Loucy (cell line): ENCODE measurements at regions not wholly inside any gene's neighbourhood (a gene's known extent, or its start where the extent isn't known, plus 50 kb on each side); places are given as distances from the start of the nearest gene placed in this dataset.

Experiments
- H2AFZ ChIP-seq: fragments of 200-600 bp; sonication (generic); 2 replicates; pipeline ENCODE4 v1.6.0; 2016; ENCODE audit warnings: antibody characterized with exemption, mild to moderate bottlenecking, low read length, moderate library complexity
- H3F3A ChIP-seq: fragments of 200-600 bp; 2 replicates; pipeline ENCODE4 v1.6.0; 2016; ENCODE audit warnings: antibody characterized with exemption, low read depth, mild to moderate bottlenecking
- H3K27me3 ChIP-seq: fragments of 200-600 bp; sonication (generic); 2 replicates; pipeline ENCODE4 v1.6.1; 2014; ENCODE audit warnings: low read length, mild to moderate bottlenecking; ENCODE audit not compliant: insufficient read depth, poor library complexity, severe bottlenecking
- H3K36me3 ChIP-seq: fragments of 200-600 bp; sonication (generic); 2 replicates; pipeline ENCODE4 v1.6.1; 2016; ENCODE audit warnings: low read length; ENCODE audit not compliant: insufficient read depth
- H3K4me1 ChIP-seq: fragments of 200-600 bp; sonication (generic); 2 replicates; pipeline ENCODE4 v1.5.1; 2014; ENCODE audit warnings: low read length, mild to moderate bottlenecking; ENCODE audit not compliant: insufficient read depth, poor library complexity, severe bottlenecking
- H3K4me2 ChIP-seq: fragments of 200-600 bp; sonication (generic); 2 replicates; pipeline ENCODE4 v1.6.0; 2014; ENCODE audit warnings: antibody characterized with exemption, low read length, low read depth, mild to moderate bottlenecking; ENCODE audit not compliant: poor library complexity, severe bottlenecking
- H3K4me3 ChIP-seq: fragments of 200-600 bp; sonication (generic); 2 replicates; pipeline ENCODE4 v1.5.1; 2014; ENCODE audit warnings: low read length, mild to moderate bottlenecking, mixed read lengths; ENCODE audit not compliant: poor library complexity, severe bottlenecking
- H3K79me2 ChIP-seq: fragments of 200-600 bp; sonication (generic); 2 replicates; pipeline ENCODE4 v1.6.1; 2014; ENCODE audit warnings: low read length; ENCODE audit not compliant: insufficient read depth
- H3K9ac ChIP-seq: fragments of 200-600 bp; sonication (generic); 2 replicates; pipeline ENCODE4 v1.6.0; 2014; ENCODE audit warnings: mild to moderate bottlenecking, low read depth, low read length, moderate library complexity; ENCODE audit not compliant: poor library complexity, severe bottlenecking
- H3K9me2 ChIP-seq: fragments of 200-600 bp; sonication (generic); replicated peaks from 2 replicates; pipeline ENCODE4 v1.6.1; 2016; ENCODE audit warnings: low read depth, low read length, mixed read lengths
- H3K9me3 ChIP-seq: fragments of 200-600 bp; sonication (generic); 2 replicates; pipeline ENCODE4 v1.6.1; 2014; ENCODE audit warnings: mild to moderate bottlenecking, antibody characterized with exemption, low read length, low read depth; ENCODE audit not compliant: insufficient read depth
- H4K20me1 ChIP-seq: fragments of 200-600 bp; sonication (generic); 2 replicates; pipeline ENCODE4 v1.6.0; 2014; ENCODE audit warnings: antibody characterized with exemption, low read length, mild to moderate bottlenecking; ENCODE audit not compliant: insufficient read depth, poor library complexity, severe bottlenecking
- EZH2phosphoT487 ChIP-seq: fragments of 200-600 bp; IDR thresholded peaks from 2 replicates; pipeline ENCODE4 v1.6.1; 2018; ENCODE audit warnings: antibody characterized with exemption, mild to moderate bottlenecking, moderate library complexity, borderline replicate concordance
- TF ChIP-seq, protein P1 (sequence below): fragments of 200-600 bp; sonication (generic); conservative IDR thresholded peaks from 2 replicates; pipeline ENCODE4 v1.5.1; 2014; ENCODE audit warnings: mild to moderate bottlenecking, antibody characterized with exemption, low read length

DNA sequence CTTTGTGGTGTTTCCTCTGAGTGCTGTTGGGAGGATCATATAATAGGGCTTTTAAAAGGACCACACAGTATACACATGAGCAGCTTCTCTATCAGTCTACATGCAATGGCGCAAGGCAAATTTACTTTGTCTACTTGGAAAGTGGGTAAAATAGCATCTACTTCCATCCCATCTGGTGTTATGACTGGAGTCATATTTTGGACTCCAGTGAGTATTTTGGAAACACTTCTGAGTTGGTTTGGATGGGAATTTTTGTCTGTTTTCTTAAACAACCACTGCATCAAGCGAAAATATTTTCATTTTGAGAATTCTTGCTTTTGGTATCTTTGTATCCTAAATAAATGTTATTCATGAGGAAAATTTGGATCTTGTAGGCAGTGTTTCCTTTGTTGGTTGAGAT lies 220.8 kb downstream of the NMUR2 start:
- H3K4me2 ChIP-seq = no peak overlapping the region
- TF ChIP-seq, protein P1, sequence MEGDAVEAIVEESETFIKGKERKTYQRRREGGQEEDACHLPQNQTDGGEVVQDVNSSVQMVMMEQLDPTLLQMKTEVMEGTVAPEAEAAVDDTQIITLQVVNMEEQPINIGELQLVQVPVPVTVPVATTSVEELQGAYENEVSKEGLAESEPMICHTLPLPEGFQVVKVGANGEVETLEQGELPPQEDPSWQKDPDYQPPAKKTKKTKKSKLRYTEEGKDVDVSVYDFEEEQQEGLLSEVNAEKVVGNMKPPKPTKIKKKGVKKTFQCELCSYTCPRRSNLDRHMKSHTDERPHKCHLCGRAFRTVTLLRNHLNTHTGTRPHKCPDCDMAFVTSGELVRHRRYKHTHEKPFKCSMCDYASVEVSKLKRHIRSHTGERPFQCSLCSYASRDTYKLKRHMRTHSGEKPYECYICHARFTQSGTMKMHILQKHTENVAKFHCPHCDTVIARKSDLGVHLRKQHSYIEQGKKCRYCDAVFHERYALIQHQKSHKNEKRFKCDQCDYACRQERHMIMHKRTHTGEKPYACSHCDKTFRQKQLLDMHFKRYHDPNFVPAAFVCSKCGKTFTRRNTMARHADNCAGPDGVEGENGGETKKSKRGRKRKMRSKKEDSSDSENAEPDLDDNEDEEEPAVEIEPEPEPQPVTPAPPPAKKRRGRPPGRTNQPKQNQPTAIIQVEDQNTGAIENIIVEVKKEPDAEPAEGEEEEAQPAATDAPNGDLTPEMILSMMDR = no peak
- no peak for TF ChIP-seq EZH2phosphoT487
- no peaks in the 10 kb centered on the region for H3K9me2 ChIP-seq

DNA sequence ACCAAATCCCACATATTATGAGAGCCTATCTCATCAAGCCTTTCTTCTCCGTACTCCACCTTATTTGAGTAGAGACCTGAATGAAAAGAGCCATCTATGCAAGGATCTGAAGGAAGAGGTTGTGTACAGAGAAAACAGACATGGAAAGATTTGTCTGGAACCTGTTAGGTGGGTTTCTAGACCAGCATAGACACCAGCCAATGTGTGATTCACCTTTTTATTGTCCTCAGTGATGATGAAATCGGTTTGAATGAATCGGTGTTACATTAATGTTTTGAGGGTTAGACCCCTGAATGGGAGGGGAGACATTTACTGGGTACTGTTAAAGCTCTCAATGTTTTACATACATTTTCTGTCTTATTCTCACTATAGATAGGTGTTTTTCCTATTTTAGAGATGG lies 223.6 kb downstream of the NMUR2 start:
- no peaks in the 10 kb centered on the region for H4K20me1 ChIP-seq
- H3F3A ChIP-seq = no peaks in the 10 kb centered on the region
- H3K4me1 ChIP-seq = no peaks in the 10 kb centered on the region
- no peak overlapping the region for H3K9ac ChIP-seq
- no peaks in the 10 kb centered on the region for H3K9me2 ChIP-seq
- no peak overlapping the region for H3K4me2 ChIP-seq
- H3K27me3 ChIP-seq = no peaks in the 10 kb centered on the region
- TF ChIP-seq, protein P1 = no peak
- TF ChIP-seq EZH2phosphoT487 = no peak
- no peaks in the 10 kb centered on the region for H3K79me2 ChIP-seq
- H2AFZ ChIP-seq = no peak overlapping the region
- H3K36me3 ChIP-seq = no peaks in the 10 kb centered on the region
- no peaks in the 10 kb centered on the region for H3K9me3 ChIP-seq
- H3K4me3 ChIP-seq = no peak overlapping the region

More for the DNA sequence above, 220.8 kb downstream of the NMUR2 start:
- Histone ChIP-seq H4K20me1 (no peaks in the 10 kb centered on the region), H3K9ac (no peak overlapping the region), H3K4me3 (no peak overlapping the region), H3F3A (no peaks in the 10 kb centered on the region), H3K79me2 (no peaks in the 10 kb centered on the region), H2AFZ (no peak overlapping the region), H3K4me1 (no peaks in the 10 kb centered on the region), H3K9me3 (no peaks in the 10 kb centered on the region), H3K36me3 (no peaks in the 10 kb centered on the region), H3K27me3 (no peaks in the 10 kb centered on the region)

DNA sequence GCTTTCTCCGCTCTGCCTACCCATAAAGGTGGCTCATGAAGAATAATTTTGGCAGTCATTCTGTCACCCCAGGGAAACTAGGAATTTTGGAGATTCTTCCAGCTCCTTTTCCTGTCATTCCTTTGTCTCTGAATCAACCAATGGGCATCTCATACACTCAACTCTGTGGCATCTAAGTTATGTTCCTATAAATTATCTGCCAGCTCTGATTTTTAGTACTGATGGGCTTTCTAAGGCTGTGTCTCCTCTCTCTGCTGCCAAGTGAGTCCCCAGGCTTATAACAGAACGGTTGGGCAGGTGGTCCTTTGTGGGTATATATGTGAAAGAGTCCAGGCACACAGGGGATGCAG lies 226.8 kb downstream of the NMUR2 start:
- H3K4me3 ChIP-seq = no peak overlapping the region
- H3K36me3 ChIP-seq = no peaks in the 10 kb centered on the region
- no peak overlapping the region for H2AFZ ChIP-seq
- no peaks in the 10 kb centered on the region for H3K79me2 ChIP-seq
- no peak overlapping the region for H3K9ac ChIP-seq
- no peak overlapping the region for H3K4me2 ChIP-seq
- H4K20me1 ChIP-seq = no peaks in the 10 kb centered on the region
- H3K4me1 ChIP-seq = no peaks in the 10 kb centered on the region
- TF ChIP-seq, protein P1 = no peak
- TF ChIP-seq EZH2phosphoT487 = no peak
- no peaks in the 10 kb centered on the region for H3K9me3 ChIP-seq
- no peaks in the 10 kb centered on the region for H3K9me2 ChIP-seq
- no peaks in the 10 kb centered on the region for H3F3A ChIP-seq
- H3K27me3 ChIP-seq = no peaks in the 10 kb centered on the region
